ENCODE measurements at regions not wholly inside any gene's neighbourhood (a gene's known extent, or its start where the extent isn't known, plus 50 kb on each side); places are given as distances from the start of the nearest gene placed in this dataset.

- H3K4me3 ChIP-seq (ENCODE audit: low read length) = no peak overlapping the region
- peak; percentile 41 for DNase-seq (ENCODE audit: low read depth)
- peak; percentile 64 for TF ChIP-seq CTCF (conservative IDR thresholded peaks at IDR 0.05; ENCODE audit: low read length)
These were observed 120.9 kb downstream of the SAMMSON start for GRCh38 chr3:70120357-70120966.

GRCh38 chr3:70127192-70127591, 127.7 kb downstream of the SAMMSON start:
- TF ChIP-seq CTCF (conservative IDR thresholded peaks at IDR 0.05; ENCODE audit: low read length) = no peak
- no peak overlapping the region for H3K4me3 ChIP-seq (ENCODE audit: low read length)

GRCh38 chr3:70137366-70137765, 137.8 kb downstream of the SAMMSON start:
- DNase-seq (ENCODE audit: low read depth) = no peak
- no peak overlapping the region for H3K4me3 ChIP-seq (ENCODE audit: low read length)
- TF ChIP-seq CTCF (conservative IDR thresholded peaks at IDR 0.05; ENCODE audit: low read length) = no peak

More at GRCh38 chr3:70127192-70127591, 127.7 kb downstream of the SAMMSON start:
- no peak for DNase-seq (ENCODE audit: low read depth)

- DNase-seq (ENCODE audit: low read depth) = no peak
- no peak for TF ChIP-seq CTCF (conservative IDR thresholded peaks at IDR 0.05; ENCODE audit: low read length)
- no peak overlapping the region for H3K4me3 ChIP-seq (ENCODE audit: low read length)
These were observed 139.1 kb downstream of the SAMMSON start for GRCh38 chr3:70138606-70139005.
